MM.1S (cell line): ENCODE measurements at regions not wholly inside any gene's neighbourhood (a gene's known extent, or its start where the extent isn't known, plus 50 kb on each side); places are given as distances from the start of the nearest gene placed in this dataset.

Experiments used
- DNase-seq: peaks from one replicate; pipeline ENCODE4 v3.0.0-alpha.2; 2015
- H2AFZ ChIP-seq: fragments of 300-600 bp; sonication (generic); 2 replicates; pipeline ENCODE4 v1.6.0; 2016; ENCODE audit warnings: antibody characterized with exemption, low read length
- H3F3A ChIP-seq: fragments of 300-600 bp; sonication (generic); 2 replicates; pipeline ENCODE4 v1.6.1; 2016; ENCODE audit warnings: mild to moderate bottlenecking, antibody characterized with exemption, low read length, moderate library complexity, mixed read lengths; ENCODE audit not compliant: insufficient read depth
- H3K27ac ChIP-seq: fragments of 300-600 bp; sonication (generic); 2 replicates; pipeline ENCODE4 v1.5.1; 2016; ENCODE audit warnings: mild to moderate bottlenecking, low read length
- H3K27me3 ChIP-seq: fragments of 300-600 bp; sonication (generic); replicated peaks from 2 replicates; pipeline ENCODE4 v1.6.0; 2016; ENCODE audit warnings: low read length; ENCODE audit not compliant: insufficient read depth
- H3K36me3 ChIP-seq: fragments of 300-600 bp; sonication (generic); replicated peaks from 2 replicates; pipeline ENCODE4 v1.6.1; 2016; ENCODE audit warnings: mild to moderate bottlenecking, low read length, mixed read lengths; ENCODE audit not compliant: insufficient read depth
- H3K4me1 ChIP-seq: fragments of 300-600 bp; sonication (generic); 2 replicates; pipeline ENCODE4 v1.6.1; 2016; ENCODE audit warnings: low read length, mixed read lengths
- H3K4me2 ChIP-seq: fragments of 300-600 bp; sonication (generic); 2 replicates; pipeline ENCODE4 v1.6.0; 2016; ENCODE audit warnings: low read depth, low read length
- H3K4me3 ChIP-seq: fragments of 300-600 bp; sonication (generic); 2 replicates; pipeline ENCODE4 v1.5.1; 2016; ENCODE audit warnings: low read length, mixed read lengths
- H3K79me2 ChIP-seq: fragments of 300-600 bp; sonication (generic); 2 replicates; pipeline ENCODE4 v1.6.1; 2016; ENCODE audit warnings: mixed run types, low read length, mixed read lengths
- H3K9ac ChIP-seq: fragments of 300-600 bp; sonication (generic); 2 replicates; pipeline ENCODE4 v1.6.1; 2016; ENCODE audit warnings: low read length, mixed read lengths
- H3K9me2 ChIP-seq: fragments of 300-600 bp; sonication (generic); replicated peaks from 2 replicates; pipeline ENCODE4 v1.6.1; 2016; ENCODE audit warnings: mild to moderate bottlenecking, low read length, mixed read lengths; ENCODE audit not compliant: insufficient read depth
- H3K9me3 ChIP-seq: fragments of 300-600 bp; sonication (generic); replicated peaks from 2 replicates; pipeline ENCODE4 v1.6.1; 2016; ENCODE audit warnings: mild to moderate bottlenecking, low read length, mixed read lengths; ENCODE audit not compliant: insufficient read depth
- H4K20me1 ChIP-seq: fragments of 300-600 bp; sonication (generic); 2 replicates; pipeline ENCODE4 v1.6.1; 2016; ENCODE audit warnings: mild to moderate bottlenecking, low read length, moderate library complexity, mixed read lengths; ENCODE audit not compliant: insufficient read depth
- CTCF ChIP-seq: fragments of 300-600 bp; sonication (generic); IDR thresholded peaks from 2 replicates; pipeline ENCODE4 v1.5.1; 2016; ENCODE audit warnings: antibody characterized with exemption, low read length, mixed read lengths
- EZH2 ChIP-seq: fragments of 300-600 bp; sonication (generic); optimal IDR thresholded peaks from 2 replicates; pipeline ENCODE3; 2017; ENCODE audit warnings: low read depth, mild to moderate bottlenecking, antibody characterized with exemption, low read length, mixed read lengths
- EZH2phosphoT487 ChIP-seq: fragments of 300-600 bp; sonication (generic); IDR thresholded peaks from 2 replicates; pipeline ENCODE4 v1.6.1; 2018; ENCODE audit warnings: antibody characterized with exemption, low read length

GRCh38 chr3:147311716-147312115 lies 94.6 kb downstream of the ZIC4 start:
- Histone ChIP-seq H3K4me1 (no peaks in the 10 kb centered on the region), H2AFZ (no peak overlapping the region), H3K9ac (no peak overlapping the region), H3K27ac (no peak overlapping the region), H3K9me3 (no peaks in the 10 kb centered on the region), H3K36me3 (no peaks in the 10 kb centered on the region), H3F3A (no peaks in the 10 kb centered on the region), H3K9me2 (no peaks in the 10 kb centered on the region), H3K4me2 (no peak overlapping the region), H3K79me2 (no peaks in the 10 kb centered on the region), H4K20me1 (no peaks in the 10 kb centered on the region), H3K27me3 (no peaks in the 10 kb centered on the region), H3K4me3 (no peak overlapping the region)
- TF ChIP-seq EZH2, result no peak
- no peak for TF ChIP-seq CTCF
- TF ChIP-seq EZH2phosphoT487, result no peak
- no peak for DNase-seq

GRCh38 chr3:147305533-147306250 lies 100.7 kb downstream of the ZIC4 start:
- Histone ChIP-seq H3K36me3 (no peaks in the 10 kb centered on the region), H4K20me1 (no peaks in the 10 kb centered on the region), H3K9me2 (no peaks in the 10 kb centered on the region), H3K9ac (no peak overlapping the region), H2AFZ (no peak overlapping the region), H3K4me2 (no peak overlapping the region), H3K27ac (no peak overlapping the region), H3K27me3 (no peaks in the 10 kb centered on the region), H3F3A (no peaks in the 10 kb centered on the region), H3K4me1 (no peaks in the 10 kb centered on the region), H3K4me3 (no peak overlapping the region), H3K79me2 (no peaks in the 10 kb centered on the region), H3K9me3 (no peaks in the 10 kb centered on the region)
- TF ChIP-seq EZH2, result no peak
- TF ChIP-seq EZH2phosphoT487, result no peak
- no peak for TF ChIP-seq CTCF
- no peak for DNase-seq

GRCh38 chr3:147304756-147305155 lies 101.6 kb downstream of the ZIC4 start:
- H3K36me3 ChIP-seq, result no peaks in the 10 kb centered on the region
- H3K4me2 ChIP-seq, result no peak overlapping the region
- no peak overlapping the region for H3K4me3 ChIP-seq
- no peaks in the 10 kb centered on the region for H3K9me3 ChIP-seq
- H4K20me1 ChIP-seq, result no peaks in the 10 kb centered on the region
- no peaks in the 10 kb centered on the region for H3K79me2 ChIP-seq
- H3K4me1 ChIP-seq, result no peaks in the 10 kb centered on the region
- H3K27me3 ChIP-seq, result no peaks in the 10 kb centered on the region
- no peaks in the 10 kb centered on the region for H3K9me2 ChIP-seq
- H3F3A ChIP-seq, result no peaks in the 10 kb centered on the region
- DNase-seq, result no peak
- TF ChIP-seq EZH2phosphoT487, result no peak
- no peak for TF ChIP-seq CTCF
- no peak for TF ChIP-seq EZH2
- no peak overlapping the region for H3K9ac ChIP-seq
- H2AFZ ChIP-seq, result no peak overlapping the region
- no peak overlapping the region for H3K27ac ChIP-seq
